ENCODE measurements at regions not wholly inside any gene's neighbourhood (a gene's known extent, or its start where the extent isn't known, plus 50 kb on each side); places are given as distances from the start of the nearest gene placed in this dataset.

DNA sequence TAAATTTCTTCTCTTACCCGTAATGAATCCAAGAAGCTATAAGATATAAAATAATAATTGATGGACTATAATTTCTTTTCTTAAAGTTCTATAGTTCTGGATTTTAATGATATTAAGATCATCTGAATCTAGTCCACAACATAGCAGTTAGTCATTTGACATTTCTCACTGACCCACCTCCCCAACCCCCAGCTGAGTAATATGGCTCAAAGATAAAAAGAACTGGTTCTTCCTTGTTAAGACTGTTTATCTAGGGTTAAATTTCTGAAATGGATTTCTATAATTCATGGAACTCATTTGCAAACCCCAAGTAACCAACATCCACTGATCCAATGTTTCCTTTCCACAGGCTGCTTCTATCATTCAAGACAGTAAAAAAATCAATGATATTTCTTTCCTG, 133.9 kb upstream of the SOX9 start:
- TF ChIP-seq ZNF274 (IDR thresholded peaks at IDR 0.05; ENCODE audit: low read depth, low read length) = no peak
- no peak overlapping the region for H3K4me3 ChIP-seq (ENCODE audit: low read length)

DNA sequence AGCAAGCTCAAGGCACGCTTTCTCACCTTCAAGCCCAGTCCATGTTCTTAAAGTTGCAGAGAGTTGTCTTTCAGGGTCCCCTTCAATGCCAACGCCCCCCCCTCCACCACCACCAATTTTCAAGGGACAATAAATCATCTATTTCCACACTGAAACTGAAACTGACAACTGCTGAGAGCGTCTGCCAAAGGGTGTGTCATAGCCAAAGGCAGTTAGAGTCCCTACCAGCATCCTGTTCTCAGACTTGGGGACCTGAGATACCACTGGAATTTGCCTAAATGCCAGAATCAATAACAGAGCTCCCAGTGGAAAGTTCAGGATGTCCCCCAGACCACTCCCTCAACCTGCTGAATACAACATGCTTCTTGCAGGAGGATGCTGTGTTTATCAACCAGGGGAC, 133.2 kb upstream of the SOX9 start:
- H3K4me3 ChIP-seq (ENCODE audit: low read length) = no peak overlapping the region
- TF ChIP-seq ZNF274 (IDR thresholded peaks at IDR 0.05; ENCODE audit: low read depth, low read length) = no peak

DNA sequence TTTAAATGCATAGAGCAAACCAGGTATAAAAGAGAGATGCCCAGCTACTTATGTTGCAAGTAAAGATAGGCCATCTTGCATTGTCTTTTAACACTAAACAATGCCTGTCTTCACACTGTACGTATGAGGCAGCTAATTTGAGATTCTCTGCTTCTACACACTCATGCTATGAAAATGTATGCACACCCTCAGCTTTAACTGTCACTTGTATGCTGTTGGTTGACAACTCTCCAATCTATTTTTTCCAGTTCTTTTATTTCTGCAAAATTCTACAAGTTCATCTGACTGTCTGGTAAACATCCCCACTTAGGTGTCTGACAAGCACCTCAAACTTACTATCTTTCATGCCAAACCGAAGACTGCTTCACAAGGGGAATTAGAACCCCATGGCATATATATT, 131.7 kb upstream of the SOX9 start:
- H3K4me3 ChIP-seq (ENCODE audit: low read length) = no peak overlapping the region

DNA sequence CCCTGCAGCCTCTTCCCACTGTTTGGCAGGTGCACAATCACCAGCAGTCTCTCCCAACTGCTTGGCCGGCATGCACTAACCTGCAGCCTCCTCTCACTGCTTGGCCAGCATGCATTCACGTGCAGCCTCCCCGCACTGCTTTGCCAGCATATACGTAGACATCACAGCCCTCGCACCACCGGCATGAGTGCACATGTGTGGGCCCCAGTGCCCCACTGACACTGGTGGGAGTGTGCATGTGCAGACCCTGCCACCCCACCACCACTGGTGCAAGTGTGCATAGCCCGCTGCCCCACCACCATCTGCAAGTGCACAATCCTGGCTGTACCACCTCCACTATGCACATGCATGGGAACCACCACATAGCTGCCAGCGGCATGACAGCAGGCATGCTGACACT, 127.5 kb upstream of the SOX9 start:
- no peak overlapping the region for H3K4me3 ChIP-seq (ENCODE audit: low read length)
- TF ChIP-seq ZNF274 (IDR thresholded peaks at IDR 0.05; ENCODE audit: low read depth, low read length) = no peak

More for the DNA sequence above, 131.7 kb upstream of the SOX9 start:
- no peak for TF ChIP-seq ZNF274 (IDR thresholded peaks at IDR 0.05; ENCODE audit: low read depth, low read length)

DNA sequence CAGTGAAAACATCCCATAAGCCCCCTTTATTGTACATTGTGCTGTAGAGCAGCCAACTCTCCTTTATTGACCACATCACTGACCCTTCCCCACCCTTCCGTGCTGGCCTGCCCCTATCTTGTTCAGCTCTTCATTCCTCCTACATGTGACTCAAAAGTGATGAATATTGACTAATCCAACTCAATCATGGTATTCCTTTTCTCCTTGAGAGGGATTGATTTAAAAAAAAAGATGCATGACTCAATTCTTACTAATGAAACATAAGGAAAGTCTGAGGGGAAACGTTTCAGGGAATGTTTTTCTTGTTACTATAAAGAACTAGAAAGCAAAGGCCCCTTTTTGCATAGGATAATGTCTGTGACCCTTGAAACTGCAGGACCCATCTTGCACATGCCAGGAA, 125.2 kb upstream of the SOX9 start:
- H3K4me3 ChIP-seq (ENCODE audit: low read length) = no peak overlapping the region
- no peak for TF ChIP-seq ZNF274 (IDR thresholded peaks at IDR 0.05; ENCODE audit: low read depth, low read length)

DNA sequence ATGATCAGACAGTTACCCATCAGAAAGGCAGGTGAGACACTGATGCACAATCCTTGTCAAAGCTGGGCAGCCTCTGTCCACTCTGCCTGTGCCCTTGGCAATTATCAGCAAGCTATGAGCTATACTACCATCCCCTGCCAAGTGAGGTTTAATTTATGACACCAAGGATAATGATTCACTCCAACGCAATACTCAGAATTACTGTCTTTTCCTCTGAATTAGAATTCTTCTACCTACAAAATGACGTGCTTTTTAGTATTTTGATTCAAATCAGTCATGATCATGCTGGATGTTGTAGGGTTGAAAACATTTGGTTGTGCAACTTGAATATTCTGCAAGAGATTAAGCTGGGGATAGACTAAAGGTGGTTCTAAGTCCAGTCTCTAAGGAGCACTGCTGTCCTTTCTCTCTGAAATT, 116.8 kb upstream of the SOX9 start:
- no peak overlapping the region for H3K4me3 ChIP-seq (ENCODE audit: low read length)
- no peak for TF ChIP-seq ZNF274 (IDR thresholded peaks at IDR 0.05; ENCODE audit: low read depth, low read length)

DNA sequence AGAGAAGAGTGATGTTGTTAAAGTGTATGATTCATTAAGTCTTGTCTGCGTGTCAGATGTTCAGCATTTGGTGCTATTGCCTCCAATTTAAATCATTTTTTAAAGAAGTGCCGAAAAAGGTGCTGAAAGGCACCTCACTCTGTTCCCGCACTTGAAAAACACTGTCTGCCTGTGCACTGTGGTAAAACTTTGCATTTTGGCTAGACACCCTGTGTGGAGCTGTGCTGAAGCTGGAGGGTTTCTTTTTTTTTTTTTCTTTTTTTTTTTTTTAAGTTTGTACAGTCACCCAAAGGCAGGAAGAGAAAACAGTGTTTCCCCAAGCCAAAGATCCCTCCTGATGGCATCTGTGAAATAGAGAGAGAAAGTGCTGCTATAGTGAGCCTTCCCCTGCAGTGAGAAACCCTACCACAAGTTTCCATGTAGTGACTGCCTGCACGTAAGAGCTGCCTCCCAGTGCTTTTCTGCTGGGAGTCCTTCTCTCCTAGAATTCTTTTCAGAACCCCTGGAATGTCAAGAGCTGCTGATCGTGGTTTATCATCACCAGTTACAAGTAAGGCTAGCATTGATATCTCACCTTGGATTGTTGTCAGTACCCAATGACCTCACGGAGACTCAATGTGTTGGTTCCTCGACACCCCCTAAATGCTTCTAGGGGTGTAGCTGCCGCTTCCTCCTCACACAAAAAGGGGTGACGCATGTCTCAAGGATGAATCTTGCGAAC, 116.0 kb upstream of the SOX9 start:
- no peak overlapping the region; the same call in 1 of the 2 replicates for H3K4me3 ChIP-seq (ENCODE audit: low read length)
- no peak for TF ChIP-seq ZNF274 (IDR thresholded peaks at IDR 0.05; ENCODE audit: low read depth, low read length)

DNA sequence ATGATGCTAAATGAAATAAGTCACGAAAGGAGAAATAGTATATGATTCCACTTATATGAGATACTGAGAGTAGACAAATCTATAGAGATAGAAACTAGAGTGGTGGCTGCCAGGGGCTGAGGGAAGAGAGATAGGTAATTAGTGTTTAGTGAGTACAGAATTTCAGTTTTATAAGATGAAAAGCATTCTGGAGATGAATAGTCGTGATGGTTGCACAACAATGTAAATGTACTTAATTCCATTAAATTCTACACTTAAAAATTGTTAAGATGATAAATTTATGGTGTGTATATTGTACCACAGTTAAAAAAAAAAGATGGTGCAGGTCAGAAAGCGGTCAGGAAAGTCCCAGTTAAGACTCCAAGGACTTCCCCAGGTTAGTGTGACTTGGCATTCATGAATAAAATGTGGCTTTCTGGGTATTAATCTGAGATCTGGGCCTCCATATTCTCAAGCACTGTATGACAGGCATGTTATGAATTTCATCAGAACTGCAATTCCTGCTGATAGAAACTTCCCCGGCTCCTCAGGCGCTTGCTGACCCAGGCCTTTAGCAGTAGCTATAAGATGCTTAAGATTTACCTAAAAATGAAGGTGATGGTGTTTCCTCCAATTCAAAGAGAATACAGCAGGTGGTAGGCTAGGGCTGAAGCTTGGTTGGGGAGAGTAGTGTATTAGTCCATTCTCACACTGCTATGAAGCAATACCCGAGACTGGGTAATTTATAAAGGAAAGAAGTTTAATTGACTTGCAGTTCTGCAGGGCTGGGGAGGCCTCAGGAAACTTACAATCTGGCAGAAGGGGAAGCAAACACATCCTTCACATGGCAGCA, 115.3 kb upstream of the SOX9 start:
- no peak overlapping the region for H3K4me3 ChIP-seq (ENCODE audit: low read length)
- TF ChIP-seq ZNF274 (IDR thresholded peaks at IDR 0.05; ENCODE audit: low read depth, low read length) = no peak

DNA sequence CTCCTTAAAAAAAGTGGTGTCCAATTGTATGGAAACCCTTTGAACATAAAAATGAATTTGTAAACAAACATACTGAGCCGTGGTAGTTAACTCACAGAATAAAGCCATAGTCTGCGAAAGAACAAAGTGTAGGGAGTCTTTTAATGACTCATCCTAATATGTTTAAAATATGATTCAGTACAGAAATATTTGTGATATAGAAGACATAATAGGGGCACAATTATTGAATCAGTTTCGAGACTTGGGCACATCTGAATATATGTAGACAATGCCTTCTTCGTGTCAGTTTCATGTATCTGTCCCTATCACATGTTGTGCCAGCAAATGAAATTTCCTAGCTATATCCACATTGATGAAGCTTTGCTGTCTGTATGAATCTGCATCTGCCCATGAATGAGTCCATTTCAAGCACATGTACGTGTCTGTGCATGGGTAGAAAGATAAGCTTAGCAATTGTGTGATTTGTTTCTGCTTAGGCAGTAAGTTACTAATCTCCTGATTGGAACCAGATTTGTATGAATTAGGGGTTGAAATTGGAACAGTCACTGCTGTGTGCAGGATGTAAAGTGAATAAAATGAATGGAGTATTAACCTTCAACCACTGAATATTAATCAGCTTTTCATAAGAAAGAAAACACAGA, 112.5 kb upstream of the SOX9 start:
- TF ChIP-seq ZNF274 (IDR thresholded peaks at IDR 0.05; ENCODE audit: low read depth, low read length) = no peak
- no peak overlapping the region for H3K4me3 ChIP-seq (ENCODE audit: low read length)

DNA sequence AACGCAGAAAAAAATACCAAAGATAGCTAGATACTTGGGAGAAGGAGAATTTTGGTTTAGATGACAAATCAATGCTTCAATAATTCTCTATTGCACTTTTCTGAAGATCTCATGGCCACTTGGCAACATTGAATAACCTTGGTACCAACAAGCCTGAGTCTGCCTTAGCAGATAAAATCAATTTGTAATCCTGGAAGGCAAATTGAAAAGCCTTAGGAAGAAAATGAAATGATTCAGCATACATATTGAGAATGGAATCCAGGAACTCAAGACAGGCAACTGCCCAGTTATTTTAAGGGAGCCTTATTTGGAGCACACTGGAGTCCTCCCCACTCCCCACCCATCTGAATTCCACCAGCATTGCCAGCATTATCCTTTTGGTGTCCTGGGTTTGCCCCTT, 109.3 kb upstream of the SOX9 start:
- no peak overlapping the region for H3K4me3 ChIP-seq (ENCODE audit: low read length)
- TF ChIP-seq ZNF274 (IDR thresholded peaks at IDR 0.05; ENCODE audit: low read depth, low read length) = no peak

DNA sequence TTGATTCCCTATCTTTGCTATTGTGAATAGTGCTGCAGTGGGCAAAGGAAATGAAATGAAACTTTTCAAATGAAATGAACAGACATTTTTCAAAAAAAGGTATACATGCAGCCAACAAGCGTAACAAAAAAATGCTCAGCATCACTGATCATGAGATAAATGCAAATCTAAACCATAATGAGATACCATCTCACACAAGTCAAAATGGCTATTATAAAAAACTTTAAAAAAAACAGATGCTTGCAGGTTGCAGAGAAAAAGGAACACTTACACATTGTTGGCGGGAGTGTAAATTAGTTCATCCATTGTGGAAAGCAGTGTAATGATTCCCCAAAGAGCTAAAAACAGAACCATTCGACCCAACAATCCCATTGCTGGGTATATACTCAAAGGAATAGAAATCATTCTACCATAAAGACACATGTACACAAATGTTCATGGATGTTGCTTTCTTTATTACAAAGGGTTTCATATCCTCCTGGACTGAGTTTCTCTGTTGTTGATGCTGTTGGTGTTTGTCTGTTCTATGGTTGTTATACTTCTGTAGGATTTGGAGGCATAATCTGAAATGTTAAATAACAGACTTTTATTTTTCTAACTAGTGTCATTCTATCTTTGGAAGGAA, 99.3 kb upstream of the SOX9 start:
- TF ChIP-seq ZNF274 (IDR thresholded peaks at IDR 0.05; ENCODE audit: low read depth, low read length) = no peak
- H3K4me3 ChIP-seq (ENCODE audit: low read length) = no peak overlapping the region

DNA sequence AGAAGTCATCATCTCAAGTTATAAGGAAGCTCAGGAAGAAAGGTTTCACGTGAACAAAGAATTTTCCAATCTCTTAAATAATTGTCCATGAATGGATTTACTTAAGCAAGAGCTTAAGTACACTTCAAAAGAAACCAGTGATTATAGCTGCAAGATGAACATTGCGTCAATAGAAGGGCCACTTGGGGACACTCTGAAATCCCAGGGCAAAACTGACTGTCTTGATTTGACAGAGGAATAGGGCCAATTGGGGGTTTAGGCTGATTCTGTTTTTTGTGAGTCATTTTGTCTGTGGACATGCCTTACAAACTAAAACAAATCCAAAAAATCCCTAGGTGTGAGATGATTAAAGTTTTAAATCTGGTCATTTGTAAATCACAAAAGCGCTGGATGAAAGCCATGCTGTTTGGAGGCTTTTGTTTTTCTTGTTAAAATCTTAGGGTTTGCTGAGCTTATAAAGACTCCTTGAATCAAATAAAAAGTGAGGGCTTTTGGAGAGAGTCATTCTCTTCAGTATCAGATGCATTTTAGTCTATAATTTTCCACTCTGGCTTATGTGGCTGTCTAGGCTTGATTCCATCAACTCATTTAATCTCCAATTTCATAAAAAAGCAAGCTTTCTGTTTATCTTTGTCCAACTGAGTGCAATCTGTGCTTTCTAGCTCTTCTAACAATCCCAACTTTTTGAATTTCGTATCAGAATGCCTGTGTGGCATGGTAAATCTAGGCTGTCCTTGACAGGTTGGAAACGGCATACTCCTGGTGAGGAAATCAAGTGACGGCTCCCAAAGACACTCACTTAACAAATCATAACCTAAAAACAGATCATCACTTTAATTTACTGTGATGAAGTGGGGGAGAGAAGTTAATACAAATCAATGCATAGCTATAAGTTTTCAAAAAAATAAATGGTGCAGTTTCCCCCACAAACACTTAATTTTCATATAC, 98.2 kb upstream of the SOX9 start:
- no peak overlapping the region for H3K4me3 ChIP-seq (ENCODE audit: low read length)
- TF ChIP-seq ZNF274 (IDR thresholded peaks at IDR 0.05; ENCODE audit: low read depth, low read length) = no peak

DNA sequence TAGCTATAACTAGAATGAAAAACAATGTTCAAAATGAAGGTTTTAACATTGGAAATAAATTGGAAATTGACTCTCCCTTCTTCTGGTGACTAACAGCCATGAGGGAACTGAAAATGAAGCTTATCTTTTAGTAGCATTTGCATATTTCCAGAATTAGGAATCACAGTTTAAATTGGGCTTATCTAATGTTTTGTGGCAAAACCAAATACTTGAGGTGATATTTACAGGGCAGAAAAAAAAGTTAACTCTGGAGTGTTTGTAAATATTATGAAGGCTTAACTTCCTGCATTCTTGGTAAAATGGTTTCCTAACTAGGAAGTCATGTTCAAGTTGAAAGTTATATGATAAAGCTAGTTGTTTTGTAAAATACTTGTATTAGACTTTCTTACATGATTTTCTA, 96.4 kb upstream of the SOX9 start:
- no peak for TF ChIP-seq ZNF274 (IDR thresholded peaks at IDR 0.05; ENCODE audit: low read depth, low read length)
- no peak overlapping the region for H3K4me3 ChIP-seq (ENCODE audit: low read length)

Measured in GM08714 (cell line).